K562 (cell line): ENCODE measurements at regions not wholly inside any gene's neighbourhood (a gene's known extent, or its start where the extent isn't known, plus 50 kb on each side); places are given as distances from the start of the nearest gene placed in this dataset.

Experiments
- ATAC-seq: fragments of 200-7000 bp; cut with Tn5 transposase; 3 replicates; pipeline ENCODE4 v1.9.1; 2020; ENCODE audit warnings: moderate library complexity
- BruUV-seq: library from RNA; stranded (reverse); fragments of 400-500 nt; replicated peaks from 2 replicates; lab custom pipeline; 2021; lab: Mats Ljungman, UMichigan
- CTCF ChIA-PET: fragments of 300-600 bp; formaldehyde crosslinking; extraction: SDS; loops from one replicate; lab custom pipeline; 2021; ENCODE audit warnings: low intra/inter-chr PET ratio; lab: Yijun Ruan, JAX
- POLR2A ChIA-PET: fragments of 300-600, 350-650 bp; sonication (Branson Sonifier 250); formaldehyde crosslinking; extraction: SDS; loops from one replicate; lab custom pipeline; 2021; ENCODE audit warnings: antibody characterized with exemption, inconsistent platforms; lab: Yijun Ruan, JAX
- DNase-seq, 4 experiments: peaks; one replicate each; pipeline versions ENCODE4 v3.0.0 to v3.0.0-alpha.2; 2011 to 2018; ENCODE audit warnings: low spot score in 3 of 4, mixed read lengths in 3 of 4; ENCODE audit errors: extremely low read depth in 1 of 4
- FAIRE-seq: peaks from 2 replicates; lab custom pipeline; 2011; peaks lifted over from hg19 to GRCh38; lab: Jason Lieb, UNC
- H2AFZ ChIP-seq: 2 replicates; pipeline ENCODE4 v1.6.0; 2011; ENCODE audit warnings: low read depth, low read length, control low read depth, inconsistent platforms
- H3K27ac ChIP-seq: fragments of 200-600 bp; 3 replicates; pipeline ENCODE4 v1.8.0; 2011; ENCODE audit warnings: low read depth, mild to moderate bottlenecking, control low read depth, inconsistent platforms, low read length, moderate library complexity, mixed read lengths; ENCODE audit errors: extremely low read depth
- H3K27me3 ChIP-seq, 2 experiments: fragments of 300-600 bp in 1 of 2; 2 replicates in 1 of 2; 3 replicates in 1 of 2; pipeline versions ENCODE4 v1.6.0 to v1.8.0; 2011; ENCODE audit warnings: inconsistent platforms in 2 of 2, low read length in 2 of 2, mild to moderate bottlenecking in 1 of 2, mixed read lengths in 1 of 2, moderate library complexity in 1 of 2; ENCODE audit not compliant: control insufficient read depth in 2 of 2, insufficient read depth in 2 of 2
- H3K36me3 ChIP-seq: fragments of 300-600 bp; 3 replicates; pipeline ENCODE4 v1.8.0; 2011; ENCODE audit warnings: mild to moderate bottlenecking, low read length, inconsistent platforms; ENCODE audit not compliant: control insufficient read depth, insufficient read depth
- H3K4me1 ChIP-seq, 2 experiments: fragments of 200-600 bp in 1 of 2; replicated peaks in 1 of 2; 2 replicates in 1 of 2; 3 replicates in 1 of 2; pipeline versions ENCODE4 v1.5.1 to v1.8.0; 2011; ENCODE audit warnings: inconsistent platforms in 2 of 2, low read length in 2 of 2, mild to moderate bottlenecking in 1 of 2, mixed read lengths in 1 of 2, moderate library complexity in 1 of 2; ENCODE audit not compliant: control insufficient read depth in 2 of 2, insufficient read depth in 2 of 2
- H3K4me2 ChIP-seq: 2 replicates; pipeline ENCODE4 v1.6.1; 2011; ENCODE audit warnings: low read length, control low read depth, inconsistent platforms, mixed read lengths; ENCODE audit not compliant: insufficient read depth
- H3K4me3 ChIP-seq: fragments of 200-600 bp; sonication (generic), shearing (Covaris generic); 2 replicates; pipeline ENCODE4 v1.5.1; 2016; ENCODE audit warnings: control low read depth, inconsistent platforms
- H3K79me2 ChIP-seq: fragments of 200-600 bp; 3 replicates; pipeline ENCODE4 v1.8.0; 2011; ENCODE audit warnings: low read length, inconsistent platforms; ENCODE audit not compliant: control insufficient read depth, insufficient read depth
- H3K9ac ChIP-seq, 2 experiments: 2 replicates each; pipeline versions ENCODE4 v1.6.0 to v1.6.1; 2011; ENCODE audit warnings: low read depth in 2 of 2, low read length in 2 of 2, control low read depth in 1 of 2, inconsistent platforms in 1 of 2, mild to moderate bottlenecking in 1 of 2, mixed read lengths in 1 of 2; ENCODE audit not compliant: insufficient read depth in 1 of 2
- H3K9me1 ChIP-seq: one replicate; pipeline ENCODE4 v1.6.0; 2011; ENCODE audit warnings: inconsistent platforms, mild to moderate bottlenecking, low read length, moderate library complexity; ENCODE audit not compliant: control insufficient read depth, insufficient read depth
- H3K9me3 ChIP-seq: replicated peaks from 2 replicates; pipeline ENCODE4 v1.5.1; 2011; ENCODE audit warnings: low read depth, low read length, inconsistent platforms; ENCODE audit not compliant: control insufficient read depth, insufficient read depth
- H4K20me1 ChIP-seq: replicated peaks from 2 replicates; pipeline ENCODE4 v1.6.1; 2011; ENCODE audit warnings: low read length, inconsistent platforms, mixed read lengths; ENCODE audit not compliant: control insufficient read depth, insufficient read depth
- CBX3 ChIP-seq, 2 experiments: IDR thresholded peaks; 1 replicate in 1 of 2; 2 replicates in 1 of 2; pipeline ENCODE4 v1.6.1; 2012; ENCODE audit warnings: inconsistent platforms in 2 of 2, low read length in 2 of 2, borderline replicate concordance in 1 of 2, control low read depth in 1 of 2
- CGGBP1 ChIP-seq: fragments of 250-450 bp; sonication (Bioruptor Pico); IDR thresholded peaks from 2 replicates; pipeline ENCODE4 v1.9.0; 2021; ENCODE audit warnings: mild to moderate bottlenecking
- CREB1 ChIP-seq, 2 experiments: sonication (generic) in 1 of 2; formaldehyde crosslinking in 1 of 2; IDR thresholded peaks; 2 replicates each; pipeline versions ENCODE4 v1.6.1 to v1.8.0; 2012 to 2022; ENCODE audit warnings: inconsistent platforms in 1 of 2, mild to moderate bottlenecking in 1 of 2, missing genetic modification reagents in 1 of 2, moderate library complexity in 1 of 2
- ILF3 ChIP-seq: fragments of 450-650 bp; IDR thresholded peaks from 2 replicates; pipeline ENCODE4 v1.6.1; 2018; ENCODE audit warnings: antibody characterized with exemption, mild to moderate bottlenecking, moderate library complexity, borderline replicate concordance
- KLF16 ChIP-seq: IDR thresholded peaks from 2 replicates; pipeline ENCODE4 v1.6.1; 2016; ENCODE audit warnings: antibody characterized with exemption
- MEF2D ChIP-seq: conservative IDR thresholded peaks from 2 replicates; pipeline ENCODE4 v1.6.1; 2016; ENCODE audit warnings: low read depth, missing genetic modification characterization, missing compliant biosample characterization
- MLLT1 ChIP-seq, 2 experiments: fragments of 450-650 bp; IDR thresholded peaks; 2 replicates each; pipeline ENCODE4 v1.6.1; 2016
- NRF1 ChIP-seq, 2 experiments: fragments of 450-650 bp; IDR thresholded peaks in 1 of 2; conservative IDR thresholded peaks in 1 of 2; 2 replicates each; pipeline ENCODE4 v1.6.1; 2014; ENCODE audit warnings: mild to moderate bottlenecking in 2 of 2
- OTX1 ChIP-seq: fragments of 450-650 bp; formaldehyde crosslinking; IDR thresholded peaks from 2 replicates; pipeline ENCODE4 v1.4.0; 2022; ENCODE audit warnings: mild to moderate bottlenecking
- POU5F1 ChIP-seq: fragments of 150-350 bp; IDR thresholded peaks from 2 replicates; pipeline ENCODE4 v1.6.1; 2014; ENCODE audit warnings: borderline replicate concordance, low read length, low read depth, mild to moderate bottlenecking; ENCODE audit not compliant: partially characterized antibody
- PREB ChIP-seq: sonication (generic); formaldehyde crosslinking; IDR thresholded peaks from 2 replicates; pipeline ENCODE4 v1.8.1; 2023; ENCODE audit warnings: mild to moderate bottlenecking, missing genetic modification reagents
- RBFOX2 ChIP-seq: fragments of 200-400 bp; formaldehyde crosslinking; IDR thresholded peaks from 2 replicates; pipeline ENCODE4 v1.6.1; 2017; ENCODE audit warnings: low read depth, mild to moderate bottlenecking, low read length, moderate library complexity
- RFX1 ChIP-seq: fragments of 450-650 bp; IDR thresholded peaks from 2 replicates; pipeline ENCODE4 v1.6.1; 2016; ENCODE audit warnings: mild to moderate bottlenecking, moderate library complexity
- SRSF7 ChIP-seq: fragments of 200-400 bp; formaldehyde crosslinking; optimal IDR thresholded peaks from 2 replicates; pipeline ENCODE3; 2017; ENCODE audit warnings: mild to moderate bottlenecking, low read depth, low read length
- ZNF280A ChIP-seq: fragments of 450-650 bp; IDR thresholded peaks from 2 replicates; pipeline ENCODE4 v1.6.1; 2018; ENCODE audit warnings: mild to moderate bottlenecking, low read depth; ENCODE audit not compliant: partially characterized antibody
- WGBS: fragments of 100-300 bp; shearing (Covaris generic); methylation state at CpG from one replicate; pipeline ENCODE4 v1.1.6; 2016; ENCODE audit warnings: low coverage, mixed read lengths; ENCODE audit not compliant: insufficient coverage; ENCODE audit errors: missing lambda C conversion rate; 5-methylcytosine and 5-hydroxymethylcytosine counted together
- in situ Hi-C: fragments of 300-500 bp; cut with MboI; formaldehyde crosslinking; loops from 4 replicates; pipeline ENCODE4 v1.15.0; 2018; ENCODE audit warnings: inconsistent platforms, mixed read lengths
- intact Hi-C: fragments of 100-400 bp; cut with micrococcal nuclease; formaldehyde crosslinking; loops from 2 replicates; pipeline ENCODE4 v1.14.2; 2022

- Histone ChIP-seq H3K4me3 (no peak overlapping the region), H3K9me3 (peaks cover 2% of the 10 kb centered on the region; the same call in 1 of the 2 replicates), H3K4me1 (peaks cover 0 to 3% of the 10 kb centered on the region in 2 experiments; a peak in 1 of 5 replicates), H3K9me1 (no peaks in the 10 kb centered on the region), H2AFZ (no peak overlapping the region), H3K4me2 (no peak overlapping the region), H3K27ac (no peak overlapping the region), H3K79me2 (no peaks in the 10 kb centered on the region), H3K27me3 (peaks cover 16 to 40% of the 10 kb centered on the region in 2 experiments; a peak in 3 of 5 replicates), H3K36me3 (no peaks in the 10 kb centered on the region), H4K20me1 (0 out of 2 replicates have a peak, but pooled peaks cover 3% of the 10 kb centered on the region), H3K9ac (no peak overlapping the region)
- FAIRE-seq (no peak), ATAC-seq (no peak), DNase-seq (no peak)
- no TSS peak for BruUV-seq
- TF ChIP-seq OTX1 (CRISPR knock-in tag) = no peak
- TF ChIP-seq RBFOX2 = no peak
- TF ChIP-seq PREB = no peak
- no peak for TF ChIP-seq MEF2D (tag)
- no peak for TF ChIP-seq ZNF280A
- TF ChIP-seq MLLT1 (IDR thresholded peaks at IDR 0.05) = no peak
- no peak for TF ChIP-seq RFX1
- TF ChIP-seq KLF16 = no peak
- no peak for TF ChIP-seq CGGBP1 (CRISPR knock-in tag)
- no peak for TF ChIP-seq CREB1 (IDR thresholded peaks at IDR 0.05)
- TF ChIP-seq CREB1 (CRISPR knock-in tag; IDR thresholded peaks at IDR 0.05) = no peak
- no peak for TF ChIP-seq NRF1 (conservative IDR thresholded peaks at IDR 0.05 in 1 of 2, IDR thresholded peaks at IDR 0.05 in 1 of 2)
- no peak for TF ChIP-seq SRSF7
- TF ChIP-seq ILF3 = no peak
- no peak for TF ChIP-seq POU5F1
- TF ChIP-seq CBX3 (IDR thresholded peaks at IDR 0.05; ENCODE audit: borderline replicate concordance in 1 of 2, low read length in 2 of 2) = no peak
- in situ Hi-C loops = no loop called here
- ChIA-PET POLR2A (no interaction called here), CTCF (no interaction called here)
- WGBS = 0% methylated on average over 4 of the region's 4 CpGs
- intact Hi-C loops = no loop called here
Observed at GRCh38 chr1:243931957-243932356, 81.9 kb upstream of the AKT3 start.
